GM23248 (cell line): ENCODE measurements at regions not wholly inside any gene's neighbourhood (a gene's known extent, or its start where the extent isn't known, plus 50 kb on each side); places are given as distances from the start of the nearest gene placed in this dataset.

Source experiments
- EZH2 ChIP-seq: fragments of 200-600 bp; sonication (generic); IDR thresholded peaks from 2 replicates; pipeline ENCODE4 v1.6.1; 2018; ENCODE audit warnings: antibody characterized with exemption, mild to moderate bottlenecking; ENCODE audit not compliant: insufficient read depth, poor library complexity, severe bottlenecking
- EZH2phosphoT487 ChIP-seq: fragments of 200-600 bp; sonication (generic); IDR thresholded peaks from 2 replicates; pipeline ENCODE4 v1.6.1; 2018; ENCODE audit warnings: antibody characterized with exemption, moderate library complexity, mild to moderate bottlenecking, low read depth; ENCODE audit not compliant: insufficient read depth

DNA sequence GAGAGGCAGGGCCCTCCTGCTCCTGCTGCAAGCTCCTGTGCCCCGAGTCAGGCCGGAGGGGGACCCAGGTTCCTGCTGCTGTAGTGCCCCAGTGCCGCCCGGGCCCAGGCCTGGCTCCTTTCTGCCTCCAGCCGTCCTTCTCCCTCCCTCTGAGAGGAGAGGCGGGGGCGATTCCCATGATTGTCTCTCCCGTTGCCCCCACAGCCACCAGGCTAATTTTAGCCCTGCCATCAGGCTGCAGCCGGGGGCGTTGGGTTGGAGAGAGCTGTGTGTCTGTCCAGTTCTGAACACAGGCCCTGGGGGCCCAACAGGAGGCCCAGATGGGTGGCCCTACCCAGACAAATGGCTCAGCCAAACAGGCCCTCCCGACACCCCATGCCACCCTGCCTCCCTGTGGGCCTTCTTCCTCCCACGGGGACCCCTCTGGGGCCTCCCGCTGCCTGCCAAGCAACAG is 214.8 kb downstream of the TBC1D2B start:
- TF ChIP-seq EZH2: no peak
- TF ChIP-seq EZH2phosphoT487: no peak
